GM18499 (cell line): ENCODE measurements at regions not wholly inside any gene's neighbourhood (a gene's known extent, or its start where the extent isn't known, plus 50 kb on each side); places are given as distances from the start of the nearest gene placed in this dataset.
"Not testable (repeated sequence)": the region's sequence is repeated elsewhere in the genome, so short reads cannot be mapped to it uniquely, and the experiment has no call there.

Experiments
- ATAC-seq: cut with Tn5 transposase; IDR thresholded peaks from one replicate; pipeline ENCODE4 v1.9.1; 2021; ENCODE audit warnings: moderate number of reproducible peaks; ENCODE audit not compliant: insufficient read depth, unreplicated experiment

- no peak for ATAC-seq
Measured at GRCh38 chr7:13602036-13602435, 387.4 kb downstream of the ETV1 start.

GRCh38 chr7:13603016-13603415 is 386.4 kb downstream of the ETV1 start:
- ATAC-seq, result no peak

- ATAC-seq, result no peak
Measured at GRCh38 chr7:13603661-13604060, 385.8 kb downstream of the ETV1 start.

- no peak for ATAC-seq
Measured at GRCh38 chr7:13604178-13604577, 385.3 kb downstream of the ETV1 start.

GRCh38 chr7:13610372-13610771 is 379.1 kb downstream of the ETV1 start:
- ATAC-seq, result no peak

GRCh38 chr7:13615679-13616078 is 373.8 kb downstream of the ETV1 start:
- no peak for ATAC-seq

GRCh38 chr7:13627455-13627854 is 362.0 kb downstream of the ETV1 start:
- no peak for ATAC-seq

- no peak for ATAC-seq
Measured at GRCh38 chr7:13628239-13629001, 361.0 kb downstream of the ETV1 start.

- ATAC-seq, result not testable (repeated sequence)
Measured at GRCh38 chr7:13631207-13632049, 358.0 kb downstream of the ETV1 start.

GRCh38 chr7:13633857-13634256 is 355.6 kb downstream of the ETV1 start:
- no peak for ATAC-seq

GRCh38 chr7:13639396-13639795 is 350.1 kb downstream of the ETV1 start:
- no peak for ATAC-seq

- ATAC-seq, result no peak
Measured at GRCh38 chr7:13641714-13642113, 347.8 kb downstream of the ETV1 start.

- ATAC-seq, result no peak
Measured at GRCh38 chr7:13651167-13651566, 338.3 kb downstream of the ETV1 start.

GRCh38 chr7:13656330-13656729 is 333.1 kb downstream of the ETV1 start:
- no peak for ATAC-seq

- ATAC-seq, result no peak
Measured at GRCh38 chr7:13673290-13673689, 316.2 kb downstream of the ETV1 start.

GRCh38 chr7:13682626-13683025 is 306.8 kb downstream of the ETV1 start:
- no peak for ATAC-seq

- ATAC-seq, result no peak
Measured at GRCh38 chr7:13687500-13687899, 302.0 kb downstream of the ETV1 start.

- no peak for ATAC-seq
Measured at GRCh38 chr7:13692548-13692947, 296.9 kb downstream of the ETV1 start.

- ATAC-seq, result no peak
Measured at GRCh38 chr7:13702251-13702650, 287.2 kb downstream of the ETV1 start.

GRCh38 chr7:13708670-13709069 is 280.8 kb downstream of the ETV1 start:
- no peak for ATAC-seq

GRCh38 chr7:13713092-13713491 is 276.4 kb downstream of the ETV1 start:
- no peak for ATAC-seq

- no peak for ATAC-seq
Measured at GRCh38 chr7:13715534-13715933, 273.9 kb downstream of the ETV1 start.
